H1 (cell line): ENCODE measurements at regions not wholly inside any gene's neighbourhood (a gene's known extent, or its start where the extent isn't known, plus 50 kb on each side); places are given as distances from the start of the nearest gene placed in this dataset.

Experiments
- SAP30 ChIP-seq: fragments of 300-600 bp; sonication (generic); IDR thresholded peaks from 2 replicates; pipeline ENCODE4 v1.7.1; 2012; ENCODE audit warnings: low read length, moderate library complexity, mild to moderate bottlenecking, inconsistent platforms; ENCODE audit not compliant: insufficient read depth, insufficient replicate concordance
- TF ChIP-seq, protein P1 (sequence below): IDR thresholded peaks from 2 replicates; pipeline ENCODE4 v1.6.1; 2012; ENCODE audit warnings: low read length, inconsistent platforms

GRCh38 chr9:97753364-97753763 is 56.2 kb upstream of the XPA start (continued):
- TF ChIP-seq SAP30, result no peak
- TF ChIP-seq, protein P1, sequence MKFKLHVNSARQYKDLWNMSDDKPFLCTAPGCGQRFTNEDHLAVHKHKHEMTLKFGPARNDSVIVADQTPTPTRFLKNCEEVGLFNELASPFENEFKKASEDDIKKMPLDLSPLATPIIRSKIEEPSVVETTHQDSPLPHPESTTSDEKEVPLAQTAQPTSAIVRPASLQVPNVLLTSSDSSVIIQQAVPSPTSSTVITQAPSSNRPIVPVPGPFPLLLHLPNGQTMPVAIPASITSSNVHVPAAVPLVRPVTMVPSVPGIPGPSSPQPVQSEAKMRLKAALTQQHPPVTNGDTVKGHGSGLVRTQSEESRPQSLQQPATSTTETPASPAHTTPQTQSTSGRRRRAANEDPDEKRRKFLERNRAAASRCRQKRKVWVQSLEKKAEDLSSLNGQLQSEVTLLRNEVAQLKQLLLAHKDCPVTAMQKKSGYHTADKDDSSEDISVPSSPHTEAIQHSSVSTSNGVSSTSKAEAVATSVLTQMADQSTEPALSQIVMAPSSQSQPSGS, result no peak
